GM21526 (cell line): ENCODE measurements at regions not wholly inside any gene's neighbourhood (a gene's known extent, or its start where the extent isn't known, plus 50 kb on each side); places are given as distances from the start of the nearest gene placed in this dataset.

ENCODE experiments used
- ATAC-seq: cut with Tn5 transposase; IDR thresholded peaks from one replicate; pipeline ENCODE4 v1.9.1; 2021; ENCODE audit warnings: moderate library complexity; ENCODE audit not compliant: unreplicated experiment, low FRiP score

DNA sequence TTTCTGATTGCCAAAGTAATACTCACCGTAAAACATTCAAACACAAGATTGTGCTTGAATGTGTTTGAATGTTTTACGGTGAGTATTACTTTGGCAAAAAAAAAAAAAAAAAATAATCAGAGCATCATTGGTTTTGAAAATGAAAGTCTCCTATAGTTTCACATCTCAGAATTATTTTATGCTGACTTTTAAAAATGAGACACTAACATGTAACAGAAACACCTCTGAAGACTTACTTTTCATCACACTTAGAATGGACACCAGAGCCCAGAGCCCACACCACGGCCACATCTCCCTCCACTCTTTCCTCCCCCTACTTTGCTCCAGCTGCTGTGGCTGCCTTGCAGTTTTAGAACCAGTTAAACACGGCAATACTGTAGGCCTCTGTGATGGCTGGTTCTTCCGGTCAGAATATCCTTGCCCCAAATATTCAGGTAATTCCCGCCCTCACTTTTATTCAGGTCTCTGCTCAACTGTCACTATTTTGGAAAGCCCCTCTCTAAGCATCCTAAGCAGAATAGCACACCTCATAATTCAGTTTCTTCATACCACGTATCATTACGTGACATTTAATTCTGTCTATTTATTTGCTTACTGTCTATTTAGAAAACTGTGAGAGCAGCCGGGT is 138.9 kb upstream of the MAX start:
- ATAC-seq: no peak

DNA sequence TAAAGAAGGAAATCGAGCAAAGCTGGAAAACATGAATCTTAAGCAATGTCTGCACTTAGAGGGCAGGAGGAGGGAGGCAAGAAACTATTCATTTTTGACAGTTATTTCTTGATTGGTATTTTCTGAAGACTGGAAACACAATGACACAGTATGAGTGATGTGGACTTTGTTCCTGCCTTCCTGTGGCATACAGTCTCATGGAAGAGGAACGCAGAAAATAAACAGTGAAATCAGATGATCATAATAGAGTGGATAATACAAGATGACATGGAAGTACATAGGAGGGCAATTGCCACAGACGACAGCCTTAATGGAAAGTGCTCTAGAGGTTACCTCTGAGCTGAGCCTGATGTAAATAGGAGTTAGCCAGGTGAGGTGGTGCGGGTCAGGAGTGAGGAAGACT is 140.4 kb upstream of the MAX start:
- ATAC-seq: no peak

DNA sequence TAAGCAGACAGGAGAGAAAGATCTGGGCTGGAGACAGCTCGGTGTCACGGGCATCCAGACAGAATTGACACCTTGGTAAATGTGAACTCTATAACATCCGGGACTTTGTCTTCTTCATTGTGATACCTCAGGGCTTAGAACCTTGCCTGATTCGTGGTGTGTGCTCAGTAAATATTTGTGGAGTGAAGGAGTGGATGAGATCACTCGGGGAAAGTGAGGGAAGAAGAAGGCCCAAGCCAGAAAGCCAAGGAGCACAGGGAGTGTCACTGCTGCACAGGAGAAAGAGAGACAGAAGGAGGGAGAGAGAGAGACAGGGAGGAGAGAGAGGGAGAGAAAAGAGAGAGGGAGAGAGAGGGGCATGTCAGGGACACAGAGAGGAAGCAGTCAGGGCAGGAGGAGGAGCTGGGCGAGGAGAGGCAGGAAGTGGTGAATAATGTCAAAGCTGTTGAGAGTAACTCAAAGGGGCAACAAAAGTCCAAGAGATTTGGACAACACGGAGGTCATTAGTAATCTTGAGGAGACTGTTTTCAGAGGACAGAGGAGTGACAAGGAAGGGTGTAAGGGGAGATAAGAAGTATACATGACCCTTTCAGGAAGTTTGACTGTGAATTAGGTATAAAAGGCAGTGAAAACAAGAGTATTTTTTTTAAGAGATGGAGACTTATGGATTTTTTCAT is 141.6 kb upstream of the MAX start:
- no peak for ATAC-seq

DNA sequence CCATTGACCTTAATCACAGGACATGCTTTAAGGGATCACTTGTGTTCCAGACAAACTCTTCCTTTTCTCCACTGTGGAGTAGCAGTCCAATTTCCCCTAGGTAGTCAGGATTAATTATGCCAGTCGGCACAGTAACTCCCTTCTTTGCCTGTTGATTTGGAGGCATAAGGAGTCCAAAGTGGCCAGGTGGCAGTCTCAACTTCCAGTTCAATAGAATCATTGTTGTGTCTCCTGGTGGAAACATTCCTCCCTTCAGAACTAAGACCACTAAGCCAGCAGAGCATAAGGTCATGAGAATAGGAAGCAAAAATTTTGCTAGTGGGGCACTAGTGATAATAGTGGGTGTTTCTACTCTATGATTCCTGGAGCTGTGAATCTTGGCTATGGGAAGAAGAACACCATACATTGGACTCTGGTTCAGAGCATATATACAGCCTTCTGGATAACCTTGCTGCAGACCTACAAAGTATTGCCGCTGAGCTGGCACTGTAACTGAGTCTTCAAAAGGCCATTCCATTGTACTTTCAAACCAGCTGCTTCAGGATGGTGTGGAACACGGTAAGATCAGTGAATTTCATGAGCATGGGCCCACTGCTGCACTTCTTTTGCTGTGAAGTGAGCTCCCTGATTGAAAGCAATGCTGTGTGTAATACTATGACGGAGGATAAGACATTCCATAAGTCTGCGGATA is 147.3 kb upstream of the MAX start:
- ATAC-seq: no peak

DNA sequence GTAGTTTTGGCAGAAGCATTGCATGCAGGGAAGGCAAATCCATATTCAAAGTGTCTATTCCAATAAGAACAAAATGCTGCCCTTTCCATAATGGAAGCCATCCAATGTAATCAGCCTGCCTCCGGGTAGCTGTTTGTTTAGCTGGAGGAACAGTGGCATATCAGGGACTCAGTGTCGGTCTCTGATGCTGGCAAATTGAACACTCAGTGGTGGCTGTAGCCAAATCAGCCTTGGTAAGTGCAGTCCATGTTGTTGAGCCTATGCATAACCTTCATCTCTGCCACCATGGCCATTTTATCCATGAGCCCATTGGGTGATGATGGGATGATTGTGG is 147.8 kb upstream of the MAX start:
- ATAC-seq: no peak

DNA sequence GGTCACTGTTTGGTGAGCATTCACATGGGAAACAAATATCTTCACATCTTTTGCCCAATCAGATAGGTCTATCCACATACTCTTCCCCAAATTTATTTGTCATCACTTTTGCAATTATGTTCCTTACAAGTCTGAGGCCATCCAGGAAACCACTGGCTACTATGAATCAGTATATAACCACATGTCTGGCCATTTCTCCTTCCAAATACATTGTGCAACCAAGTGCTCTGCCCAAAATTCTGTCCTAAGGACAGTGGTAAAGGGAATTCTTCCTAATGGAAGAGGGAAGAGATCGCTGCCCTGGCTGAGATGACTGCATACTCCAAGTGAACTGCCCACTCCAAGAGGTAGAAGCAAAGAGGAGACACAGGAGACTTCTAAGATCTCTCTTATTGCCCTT is 148.9 kb upstream of the MAX start:
- ATAC-seq: no peak

DNA sequence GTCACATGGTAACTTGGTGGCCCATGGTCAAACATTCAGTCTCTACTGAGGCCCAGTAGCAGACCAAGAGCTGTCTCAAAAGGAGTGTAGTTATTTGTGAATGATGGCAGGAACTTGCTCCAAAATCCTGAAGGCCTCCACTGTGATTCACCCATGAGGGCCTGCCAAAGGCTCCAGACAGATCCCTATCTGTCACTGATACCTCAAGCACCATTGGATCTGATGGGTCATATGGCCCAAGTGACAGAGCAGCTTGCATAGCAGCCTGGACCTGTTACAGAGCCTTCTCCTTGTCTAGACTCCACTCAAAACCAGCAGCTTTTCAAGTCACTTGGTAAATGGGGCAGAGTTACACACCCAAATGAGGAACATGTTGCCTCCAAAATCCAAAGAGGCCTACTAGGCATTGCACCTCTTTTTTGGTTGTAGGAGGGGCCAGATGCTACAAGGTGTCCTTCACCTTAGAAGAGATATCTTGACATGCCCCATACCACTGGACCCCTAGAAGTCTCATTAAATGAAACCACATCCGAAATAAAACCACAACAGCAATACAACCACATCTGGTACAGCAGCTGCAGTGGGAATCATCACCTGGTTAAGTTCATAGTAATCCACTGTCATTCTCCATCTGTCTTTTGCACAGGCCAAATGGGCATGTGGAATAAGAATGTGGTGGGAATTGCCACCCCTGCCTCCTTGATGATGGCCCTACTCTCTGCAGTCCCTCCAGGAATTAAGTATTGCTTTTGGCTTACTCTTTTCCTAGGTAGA is 150.4 kb upstream of the MAX start:
- ATAC-seq: no peak

DNA sequence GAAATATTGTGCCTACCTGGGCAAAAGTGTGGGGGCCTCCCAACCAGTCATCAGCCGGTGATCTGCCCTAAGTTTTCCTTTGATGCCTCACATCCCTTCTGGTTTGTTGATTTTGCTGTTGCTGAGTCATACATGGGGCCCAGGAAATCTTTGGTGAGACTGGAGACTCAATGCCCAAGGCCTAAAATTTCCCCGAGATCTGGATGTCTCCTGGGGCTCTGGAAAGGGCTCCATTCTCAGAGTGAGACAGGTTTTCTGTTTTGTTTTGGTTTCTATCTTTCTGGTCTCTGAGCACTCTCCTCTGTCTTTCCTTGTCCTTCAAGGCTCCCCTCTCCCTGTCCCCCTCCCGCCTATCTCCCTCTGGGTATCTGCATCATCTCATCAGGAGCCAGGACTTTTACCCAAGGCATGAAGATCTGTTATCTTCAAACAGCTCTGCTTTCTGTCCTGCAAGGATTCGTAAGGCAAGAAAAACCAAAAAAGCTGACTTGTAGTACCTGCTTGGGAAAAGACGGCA is 152.8 kb upstream of the MAX start:
- no peak for ATAC-seq

DNA sequence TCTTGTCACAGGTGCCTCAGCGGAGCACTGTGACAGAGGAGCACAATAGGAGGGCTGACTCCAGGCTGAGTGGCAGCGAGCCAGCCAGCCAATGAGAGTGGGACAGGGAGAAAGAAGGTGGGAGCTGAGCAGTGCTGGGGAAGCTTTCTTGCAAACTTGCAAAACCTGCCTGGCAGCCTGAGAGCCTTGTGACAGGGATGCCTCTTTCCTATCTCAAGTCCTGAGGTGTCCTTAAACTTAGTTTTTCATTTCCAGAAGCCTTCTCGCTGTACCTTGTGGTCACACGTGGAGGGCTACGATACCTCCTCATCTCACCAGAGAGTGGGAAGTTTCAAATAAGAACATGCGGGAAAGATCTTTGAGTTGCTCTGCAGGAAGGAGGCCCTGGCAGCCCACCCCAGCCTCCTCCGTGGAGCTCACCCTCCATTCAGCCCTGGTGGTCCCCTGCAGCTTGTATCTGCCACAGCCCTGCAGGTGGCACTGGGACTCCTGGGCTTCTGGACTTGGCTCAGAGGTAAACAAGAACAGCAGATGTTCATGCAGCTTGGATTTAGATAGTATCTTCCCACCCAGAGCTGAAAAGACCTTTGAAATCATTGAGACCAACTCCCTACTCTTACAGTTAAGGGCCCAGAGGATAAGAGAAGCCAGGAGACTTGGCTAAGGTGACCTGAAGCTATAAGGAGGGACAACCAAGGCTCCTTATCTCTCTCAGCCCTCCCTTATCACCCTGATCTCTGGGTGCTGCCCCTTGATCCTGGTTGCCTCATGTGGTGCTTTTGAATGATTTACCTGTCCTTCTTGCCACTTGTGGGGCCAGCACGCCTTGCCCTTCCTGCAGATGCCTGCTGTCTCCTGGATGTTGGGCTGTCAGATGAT is 153.5 kb upstream of the MAX start:
- no peak for ATAC-seq

DNA sequence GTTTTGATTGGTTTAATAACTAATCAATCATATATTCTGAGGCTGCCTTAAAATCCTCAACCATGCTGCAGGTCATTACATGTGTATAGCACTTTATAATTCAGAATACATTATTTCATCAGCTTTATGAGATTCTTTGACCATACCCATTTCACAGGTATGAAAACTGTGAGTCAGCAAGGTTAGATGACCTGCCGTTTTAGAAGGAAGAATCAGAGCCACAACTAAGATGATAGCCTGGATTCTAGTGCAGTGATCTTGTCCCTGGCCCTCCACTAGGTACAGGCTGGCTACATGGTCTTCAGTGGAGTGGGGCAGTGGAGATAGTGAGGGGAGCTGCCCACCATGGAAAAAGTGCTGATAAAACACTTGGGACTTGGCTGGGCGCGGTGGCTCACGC is 154.4 kb upstream of the MAX start:
- ATAC-seq: no peak

DNA sequence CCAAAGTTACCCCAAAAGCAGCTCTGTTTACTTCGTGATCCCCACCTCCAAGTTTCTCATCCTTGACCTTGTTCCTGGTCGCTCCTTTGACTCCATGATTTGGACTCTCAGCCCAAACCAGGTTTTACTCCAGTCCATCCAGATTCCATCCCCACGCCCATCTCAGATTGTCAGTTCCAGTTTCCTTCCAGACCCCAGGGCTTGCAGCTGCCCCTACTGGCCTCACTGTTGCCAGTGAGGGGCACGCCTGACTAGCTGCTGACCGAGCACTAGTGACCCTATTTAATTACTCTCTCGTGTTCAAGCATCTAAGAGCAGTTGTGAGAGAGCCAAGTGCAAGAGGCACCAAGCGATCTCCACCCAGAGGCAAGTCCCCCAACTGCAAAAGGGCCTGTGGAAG is 155.1 kb upstream of the FUT8 start:
- no peak for ATAC-seq

DNA sequence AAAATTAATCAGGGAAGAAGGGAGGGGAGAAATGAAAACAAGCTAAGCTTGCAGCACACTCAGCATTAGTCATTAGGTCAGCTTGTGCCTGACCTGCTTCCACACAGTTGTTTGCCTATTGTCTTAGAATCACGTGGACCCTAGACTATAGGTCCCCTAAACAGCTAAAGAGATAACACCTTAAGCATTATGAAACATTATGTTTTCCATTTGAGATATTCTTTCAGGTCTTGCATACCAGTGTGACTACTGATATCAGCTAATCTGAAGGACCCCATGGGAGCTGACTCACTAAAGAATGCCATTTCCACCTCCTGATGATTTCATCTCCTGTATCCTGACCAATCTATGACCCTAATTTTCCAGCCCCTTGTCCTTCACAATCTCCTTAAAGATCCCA is 154.1 kb upstream of the FUT8 start:
- no peak for ATAC-seq

DNA sequence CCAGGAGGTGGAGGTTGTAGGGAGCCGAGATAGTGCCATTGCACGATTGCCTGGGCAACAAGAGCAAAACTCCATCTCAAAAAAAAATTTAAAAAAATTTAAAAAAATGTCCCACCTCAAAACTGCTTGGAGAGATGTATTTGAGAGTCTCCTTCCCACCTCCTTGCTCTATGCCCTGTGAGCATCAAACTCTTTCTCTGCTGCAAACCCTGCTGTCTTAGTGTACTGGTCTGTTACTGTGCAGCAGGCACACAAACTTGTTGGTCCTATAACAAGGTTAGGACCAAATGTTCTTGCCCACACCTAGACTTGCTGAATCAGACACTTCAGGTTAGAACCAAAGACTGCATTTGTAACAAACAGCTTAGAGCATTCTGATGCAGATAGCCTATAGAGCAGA is 153.5 kb upstream of the FUT8 start:
- ATAC-seq: no peak

DNA sequence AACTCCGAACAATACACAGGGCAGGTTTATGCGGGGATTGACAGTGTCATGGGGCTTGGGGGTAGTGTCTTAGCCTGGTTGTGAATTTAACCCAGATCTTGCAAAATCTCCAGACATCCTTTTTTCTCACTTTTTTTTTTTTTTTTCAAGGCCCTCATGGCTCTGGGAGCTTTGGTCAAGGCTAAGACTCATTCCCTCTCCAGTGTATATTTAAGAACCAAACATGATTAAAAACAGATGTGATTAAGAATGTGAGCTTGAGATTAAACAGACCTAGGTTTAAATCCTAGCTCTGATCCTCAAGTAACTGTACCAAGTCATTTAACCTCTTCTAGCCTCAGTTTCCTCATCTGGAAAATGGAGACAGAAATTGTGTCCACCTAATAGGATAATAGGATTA is 151.7 kb upstream of the FUT8 start:
- no peak for ATAC-seq

DNA sequence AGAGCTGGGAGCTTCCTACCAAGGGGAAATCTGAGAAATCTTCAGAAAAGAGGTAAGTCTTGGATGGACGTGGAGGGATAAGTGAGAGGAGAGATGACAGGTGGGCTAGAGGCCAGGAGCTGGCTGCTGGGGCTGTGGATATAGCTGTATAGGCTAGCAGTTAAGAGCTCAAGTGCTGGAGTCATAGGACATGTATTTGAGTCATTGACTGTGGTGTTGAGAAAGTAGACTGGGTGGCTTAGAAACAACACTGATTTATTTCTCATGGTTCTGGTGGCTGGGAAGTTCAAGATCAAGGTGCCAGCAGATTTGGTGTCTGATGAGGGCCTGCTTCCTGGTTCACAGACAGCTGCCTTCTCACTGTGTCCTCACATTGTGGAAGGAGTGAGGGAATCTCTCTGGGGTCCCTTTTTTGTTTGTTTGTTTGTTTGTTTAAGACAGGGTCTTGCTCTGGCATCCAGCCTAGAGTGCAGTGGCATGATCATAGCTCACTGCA is 151.1 kb upstream of the FUT8 start:
- ATAC-seq: no peak

DNA sequence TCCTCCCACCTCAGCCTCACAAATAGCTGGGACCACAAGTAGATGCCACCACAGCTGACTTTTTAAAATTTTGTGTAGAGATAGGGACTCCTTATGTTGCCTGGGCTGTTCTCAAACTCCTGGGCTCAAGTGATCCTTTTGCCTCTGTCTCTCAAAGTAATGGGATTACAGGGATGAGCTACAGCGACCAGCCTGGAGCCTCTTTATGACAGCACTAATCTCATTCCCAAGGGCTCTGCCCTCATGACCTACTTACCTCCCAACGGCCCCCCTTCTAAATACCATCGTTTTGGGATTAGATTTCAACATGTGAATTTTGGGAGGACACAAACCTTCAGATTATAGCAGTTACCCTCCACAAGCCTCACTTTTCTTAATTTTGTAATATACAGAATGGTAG is 150.6 kb upstream of the FUT8 start:
- no peak for ATAC-seq

DNA sequence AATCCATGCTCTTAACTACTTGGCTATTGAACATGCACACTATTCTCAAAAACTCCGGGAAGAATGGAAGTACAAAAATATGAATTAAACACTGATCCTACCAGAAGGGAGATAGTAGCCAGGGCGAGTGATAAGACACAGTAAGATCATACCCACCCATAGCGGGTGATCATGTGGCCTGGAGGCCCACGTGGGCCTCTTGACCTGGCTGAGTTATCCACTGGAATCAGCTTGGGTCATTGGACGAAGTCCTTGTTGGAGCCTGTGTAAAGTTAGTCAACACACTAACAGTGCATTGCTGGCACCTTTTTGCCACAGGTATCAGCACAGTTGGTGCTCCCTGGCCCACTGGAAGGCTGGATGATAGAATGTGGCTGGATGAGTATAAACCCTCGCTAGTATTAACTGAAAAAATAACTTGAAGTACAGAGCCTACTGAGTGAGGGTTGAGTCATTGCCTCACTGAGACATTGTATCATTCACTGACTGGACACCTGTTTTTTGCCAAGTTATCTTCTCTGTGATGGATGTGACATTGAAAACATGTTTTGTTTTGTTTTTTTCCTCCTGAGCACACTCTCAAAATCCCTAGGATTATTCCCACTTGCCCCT is 149.2 kb upstream of the FUT8 start:
- no peak for ATAC-seq

DNA sequence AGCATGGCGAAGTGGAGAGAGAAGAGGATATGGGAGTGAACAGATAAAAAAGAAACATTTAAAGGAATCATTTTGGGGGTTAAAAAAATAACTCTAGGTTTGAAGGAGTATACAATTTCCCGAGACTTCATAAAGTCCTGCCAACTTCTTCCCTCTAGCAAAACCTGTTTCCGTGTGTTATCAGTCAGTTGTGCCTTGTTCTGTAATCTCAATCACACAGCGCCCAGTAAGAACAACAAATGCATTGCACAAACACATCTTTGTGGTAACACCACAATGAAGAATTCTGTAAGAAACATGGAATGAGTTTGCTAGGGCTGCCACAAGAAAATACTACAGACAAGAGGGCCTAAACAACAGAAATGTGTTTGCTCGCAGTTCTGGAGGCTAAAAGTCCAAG is 144.7 kb upstream of the FUT8 start:
- ATAC-seq: no peak

DNA sequence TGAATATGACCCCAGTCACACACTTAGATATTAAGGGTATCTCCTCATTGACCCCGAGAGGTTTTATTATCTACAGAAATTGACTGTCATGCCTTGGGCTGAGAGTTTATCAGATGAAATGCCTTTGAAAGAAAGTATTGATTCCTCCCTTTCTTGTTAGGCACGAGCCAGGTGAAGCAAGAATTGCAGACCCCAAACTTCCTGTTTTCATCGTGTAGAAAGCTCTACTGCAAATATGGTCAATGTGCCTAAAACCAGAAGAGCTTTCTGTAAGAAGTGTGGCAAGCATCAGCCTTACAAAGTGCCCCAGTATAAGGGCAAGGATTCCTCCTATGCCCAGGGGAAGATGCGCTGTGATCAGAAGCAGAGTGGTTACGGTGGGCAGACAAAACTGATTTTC is 143.9 kb upstream of the FUT8 start:
- no peak for ATAC-seq

DNA sequence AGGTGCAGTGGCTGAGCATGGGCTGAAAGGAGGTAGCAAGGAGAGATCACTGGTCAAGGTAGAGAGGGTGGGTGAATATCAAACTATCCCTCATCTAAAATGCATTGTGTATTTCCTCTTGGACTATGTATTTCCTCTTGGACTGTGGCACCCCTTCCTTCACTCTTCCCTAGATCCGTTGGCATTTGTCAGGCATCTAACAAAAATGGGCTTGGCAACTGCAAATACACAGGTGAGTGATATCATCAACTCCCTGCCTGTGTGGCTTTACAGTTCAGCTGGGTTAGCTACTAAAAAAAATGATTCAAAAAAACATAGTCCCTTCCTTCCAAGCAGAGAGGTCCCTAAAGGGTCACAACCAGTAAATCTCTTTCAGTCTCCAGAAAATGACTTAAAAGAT is 142.8 kb upstream of the FUT8 start:
- ATAC-seq: no peak
